HG03066 (cell line): ENCODE measurements at regions not wholly inside any gene's neighbourhood (a gene's known extent, or its start where the extent isn't known, plus 50 kb on each side); places are given as distances from the start of the nearest gene placed in this dataset.

Source experiments
- ATAC-seq: cut with Tn5 transposase; IDR thresholded peaks from one replicate; pipeline ENCODE4 v1.9.1; 2021; ENCODE audit warnings: low read depth; ENCODE audit not compliant: unreplicated experiment

GRCh38 chr15:31151301-31152233, 50.0 kb upstream of the TRPM1 start:
- no peak for ATAC-seq

DNA sequence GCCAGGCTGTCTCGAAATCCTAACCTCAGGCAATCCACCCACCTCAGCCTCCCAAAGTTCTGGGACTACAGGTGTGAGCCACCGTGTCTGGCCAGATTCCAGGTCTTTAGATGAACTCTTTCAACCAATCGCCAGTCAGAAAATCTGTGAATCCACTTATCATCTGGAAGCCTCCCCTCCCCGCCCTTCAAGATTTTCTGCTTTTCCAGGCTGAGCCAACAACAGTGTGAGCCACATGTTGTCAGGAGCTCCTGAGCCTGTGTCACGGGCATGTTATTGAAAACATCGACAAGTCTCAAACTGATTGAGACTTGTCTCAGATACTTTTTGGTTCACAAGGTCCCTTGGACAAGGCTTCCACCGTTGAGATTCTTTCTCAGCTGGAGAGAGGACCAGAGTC, 52.0 kb upstream of the TRPM1 start:
- no peak for ATAC-seq

DNA sequence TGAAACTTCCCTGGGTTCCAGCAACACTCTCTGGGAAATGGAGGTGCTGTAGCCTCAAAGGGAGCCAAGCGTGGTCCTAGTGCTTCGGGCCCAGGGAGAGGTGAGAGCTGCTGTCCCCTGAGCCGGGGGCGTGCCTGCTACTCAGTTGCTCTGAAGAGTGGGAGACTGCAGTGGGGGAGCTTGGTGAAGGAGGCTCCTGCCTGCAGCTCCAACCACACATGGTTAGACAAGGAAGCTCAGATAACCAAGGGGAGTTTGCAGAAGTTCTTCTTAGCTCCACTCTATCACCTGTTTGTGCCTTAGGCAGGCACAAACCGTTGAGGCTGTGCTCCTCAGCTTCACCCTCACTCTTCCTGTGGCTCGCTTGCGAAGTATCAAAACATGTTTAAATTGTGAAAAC, 53.6 kb upstream of the TRPM1 start:
- no peak for ATAC-seq

GRCh38 chr15:31156226-31156625, 54.7 kb upstream of the TRPM1 start:
- no peak for ATAC-seq

GRCh38 chr15:31156808-31157207, 55.3 kb upstream of the TRPM1 start:
- ATAC-seq: no peak

- ATAC-seq: no peak
Measured at GRCh38 chr15:31157644-31158069, 56.1 kb upstream of the TRPM1 start.

GRCh38 chr15:31158858-31159569, 57.5 kb upstream of the TRPM1 start:
- ATAC-seq: no peak

GRCh38 chr15:31159837-31160236, 58.3 kb upstream of the TRPM1 start:
- no peak for ATAC-seq

DNA sequence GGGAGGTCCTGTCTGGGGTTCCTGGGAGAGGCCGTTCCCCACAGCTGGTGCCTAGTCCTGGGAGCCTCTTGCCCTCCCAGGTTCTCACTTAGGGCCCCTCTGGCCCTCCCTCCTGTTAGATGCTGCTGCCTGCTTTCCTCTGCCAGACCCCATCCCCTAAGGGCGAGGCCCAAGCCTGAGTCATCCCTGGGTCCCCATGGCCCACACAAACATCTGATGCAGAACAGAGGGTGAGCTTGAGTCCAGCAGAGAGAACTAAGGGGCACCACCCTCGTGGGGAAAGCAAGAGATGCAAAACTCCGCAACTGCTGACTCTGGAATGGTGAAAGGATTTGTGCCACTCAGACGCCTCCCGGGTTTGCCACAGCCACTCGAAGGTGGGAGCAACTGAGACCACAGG, 58.8 kb upstream of the TRPM1 start:
- no peak for ATAC-seq

DNA sequence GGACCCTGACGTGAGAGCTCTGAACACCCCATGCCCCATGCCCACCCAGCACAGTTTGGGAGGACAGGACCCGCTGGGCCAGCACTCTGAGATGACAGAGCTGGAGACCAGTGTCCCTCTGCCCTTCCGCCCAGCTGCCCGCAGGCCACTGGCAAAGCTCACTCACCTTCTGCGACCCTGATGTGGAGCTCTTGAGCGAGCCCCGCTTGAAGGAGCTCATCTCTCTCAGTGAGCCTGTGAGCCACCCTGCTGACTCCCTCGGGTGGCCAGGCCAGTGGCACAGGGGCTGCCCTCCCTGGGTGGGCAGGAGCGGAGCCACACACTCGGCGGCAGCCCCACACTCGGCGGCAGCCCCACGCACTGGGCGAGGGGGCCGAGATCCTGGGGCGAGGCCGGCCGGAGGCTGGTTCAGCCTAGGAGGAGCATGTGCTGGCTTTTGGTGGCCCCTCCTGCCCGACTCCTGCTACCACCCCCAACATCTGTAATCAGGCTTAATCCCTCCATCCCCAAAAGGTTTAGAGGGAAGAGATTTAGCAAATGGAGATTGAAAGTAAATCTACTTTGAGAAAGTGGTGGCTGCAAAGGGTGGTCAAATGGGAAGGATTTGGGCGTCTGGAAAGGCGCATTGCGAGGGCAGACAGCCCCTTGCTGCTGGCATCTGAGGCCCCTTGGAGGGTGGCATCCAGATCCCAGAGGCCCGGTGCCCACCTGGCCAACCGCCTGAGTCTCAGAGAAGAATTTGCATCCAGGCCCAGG, 59.4 kb upstream of the TRPM1 start:
- ATAC-seq: no peak

DNA sequence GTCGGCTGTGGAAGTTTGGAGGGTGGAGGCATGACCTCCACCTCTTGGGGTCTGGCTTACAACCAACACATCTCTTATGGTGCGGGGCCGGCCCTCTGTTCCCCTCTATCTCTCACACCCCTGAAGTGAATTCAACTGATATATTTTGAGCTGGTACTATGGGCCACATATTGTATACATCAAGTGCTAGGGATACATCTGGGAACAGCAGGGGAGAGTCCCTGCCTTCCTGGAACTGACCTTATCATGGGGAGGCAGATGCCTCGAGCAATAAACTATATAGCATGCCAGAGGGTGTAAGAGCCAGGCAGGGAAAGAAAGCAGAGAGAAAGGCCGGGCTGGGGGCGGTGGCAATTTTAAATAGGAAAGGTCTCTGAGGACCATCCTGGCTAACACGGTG, 60.4 kb upstream of the TRPM1 start:
- no peak for ATAC-seq

- ATAC-seq: no peak
Measured at GRCh38 chr15:31162721-31163510, 61.4 kb upstream of the TRPM1 start.

- no peak for ATAC-seq
Measured at GRCh38 chr15:31163769-31164572, 62.4 kb upstream of the TRPM1 start.

DNA sequence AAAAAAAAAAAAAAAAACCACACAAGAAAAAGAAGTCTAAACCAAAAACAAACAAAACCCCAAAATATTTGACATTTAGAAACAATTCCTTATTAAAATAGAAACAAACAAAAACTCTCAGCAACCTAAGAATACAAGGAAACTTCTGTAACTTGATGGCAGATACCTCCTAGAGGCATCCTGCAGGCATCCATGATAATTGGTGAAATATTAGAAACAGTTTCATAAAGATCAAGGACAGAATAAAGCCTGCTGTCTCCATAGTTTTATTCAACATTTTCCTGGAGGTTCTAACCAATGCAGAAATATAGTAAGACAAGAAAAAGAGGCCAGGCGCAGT, 63.0 kb upstream of the TRPM1 start:
- ATAC-seq: no peak

- no peak for ATAC-seq
Measured at GRCh38 chr15:31169558-31169957, 68.0 kb upstream of the TRPM1 start.

DNA sequence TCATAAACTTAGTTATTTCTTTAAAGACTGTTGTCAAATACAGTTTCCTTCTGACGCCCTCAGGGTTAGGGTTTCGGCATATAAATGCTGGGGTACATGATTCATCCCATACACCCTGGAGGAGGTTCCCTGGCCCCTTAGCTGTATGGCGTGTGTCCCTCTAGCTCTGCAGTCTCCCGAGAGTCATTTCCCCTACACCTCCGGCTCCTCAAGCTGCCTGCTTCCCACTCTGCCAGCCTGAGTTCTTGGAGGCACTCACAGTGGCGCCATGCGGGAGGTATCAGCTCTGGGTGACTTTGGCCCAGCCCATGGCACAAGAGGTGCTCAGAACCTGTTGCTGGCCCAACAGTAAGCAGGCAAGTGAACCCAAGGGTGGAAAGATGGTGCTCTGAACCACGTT, 70.2 kb upstream of the TRPM1 start:
- no peak for ATAC-seq

DNA sequence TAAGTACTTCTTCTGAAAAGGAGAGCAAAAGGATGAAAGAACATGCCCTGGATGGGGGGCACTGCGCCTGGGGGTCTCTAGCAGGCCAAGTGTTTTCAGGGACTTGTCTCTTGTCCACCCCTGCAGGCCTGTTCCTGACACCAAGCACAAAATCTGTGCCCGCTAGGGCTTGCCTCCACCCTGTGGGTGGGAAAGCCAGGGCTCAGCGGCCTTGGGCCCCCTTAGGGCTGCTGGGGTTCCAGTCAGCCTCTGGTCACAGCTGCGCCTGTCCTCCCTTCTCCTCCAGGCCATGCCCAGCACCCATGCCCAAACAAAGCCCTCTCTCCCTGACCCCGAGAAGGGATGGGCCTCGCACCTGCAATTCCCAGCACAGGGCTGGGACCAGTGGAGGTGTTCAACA, 71.1 kb upstream of the TRPM1 start:
- no peak for ATAC-seq

- ATAC-seq: no peak
Measured at GRCh38 chr15:31173790-31174450, 72.4 kb upstream of the TRPM1 start.

GRCh38 chr15:31175484-31175883, 74.0 kb upstream of the TRPM1 start:
- no peak for ATAC-seq
